Skeletal muscle cell (primary cell): ENCODE measurements at regions not wholly inside any gene's neighbourhood (a gene's known extent, or its start where the extent isn't known, plus 50 kb on each side); places are given as distances from the start of the nearest gene placed in this dataset.

ENCODE experiments used
- DNase-seq: peaks from one replicate; pipeline ENCODE4 v3.0.0-alpha.2; 2010; ENCODE audit warnings: low read depth
- H3K4me3 ChIP-seq: 2 replicates; pipeline ENCODE4 v1.5.1; 2011; ENCODE audit warnings: low read depth, mild to moderate bottlenecking, control low read depth, low read length, moderate library complexity

DNA sequence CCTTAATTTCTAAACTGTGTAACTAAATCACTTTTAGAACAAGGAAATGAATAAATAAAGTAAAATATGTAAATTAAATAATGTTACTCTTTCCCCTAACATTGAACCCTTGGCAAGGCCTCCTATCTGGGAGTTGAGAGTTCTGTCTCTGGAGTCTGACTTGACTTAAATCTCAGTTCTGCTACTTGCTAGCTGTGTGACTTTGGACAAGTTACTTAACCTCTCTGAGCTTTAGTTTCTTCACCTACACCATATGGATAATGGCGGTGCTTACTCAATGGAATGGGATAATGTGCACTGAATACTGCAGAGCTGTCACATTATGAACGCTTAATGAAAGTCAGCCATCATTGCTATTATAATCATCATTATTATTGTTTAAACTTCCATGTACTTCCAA lies 92.1 kb upstream of the SOD3 start:
- DNase-seq = no peak
- H3K4me3 ChIP-seq = no peak overlapping the region

DNA sequence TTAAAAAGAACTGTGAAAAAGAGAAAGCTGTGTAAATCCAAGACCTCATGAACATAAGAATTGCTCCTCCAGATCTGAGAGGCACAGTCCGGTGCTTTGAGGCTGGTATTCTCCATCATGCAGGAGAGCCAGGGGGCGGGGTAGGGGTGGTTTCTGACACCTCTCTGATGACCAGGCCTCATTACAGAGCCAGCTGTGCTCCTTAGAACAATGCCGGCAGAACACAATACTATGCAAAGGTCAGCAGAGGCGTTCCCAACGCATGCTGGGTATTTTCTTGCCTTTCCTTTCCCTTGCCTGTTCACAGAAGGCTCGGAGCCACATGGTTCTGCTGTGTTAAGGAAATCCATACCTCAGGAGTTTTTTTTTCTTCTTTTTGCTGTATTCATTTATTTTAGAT lies 91.2 kb upstream of the SOD3 start:
- no peak overlapping the region for H3K4me3 ChIP-seq
- no peak for DNase-seq

DNA sequence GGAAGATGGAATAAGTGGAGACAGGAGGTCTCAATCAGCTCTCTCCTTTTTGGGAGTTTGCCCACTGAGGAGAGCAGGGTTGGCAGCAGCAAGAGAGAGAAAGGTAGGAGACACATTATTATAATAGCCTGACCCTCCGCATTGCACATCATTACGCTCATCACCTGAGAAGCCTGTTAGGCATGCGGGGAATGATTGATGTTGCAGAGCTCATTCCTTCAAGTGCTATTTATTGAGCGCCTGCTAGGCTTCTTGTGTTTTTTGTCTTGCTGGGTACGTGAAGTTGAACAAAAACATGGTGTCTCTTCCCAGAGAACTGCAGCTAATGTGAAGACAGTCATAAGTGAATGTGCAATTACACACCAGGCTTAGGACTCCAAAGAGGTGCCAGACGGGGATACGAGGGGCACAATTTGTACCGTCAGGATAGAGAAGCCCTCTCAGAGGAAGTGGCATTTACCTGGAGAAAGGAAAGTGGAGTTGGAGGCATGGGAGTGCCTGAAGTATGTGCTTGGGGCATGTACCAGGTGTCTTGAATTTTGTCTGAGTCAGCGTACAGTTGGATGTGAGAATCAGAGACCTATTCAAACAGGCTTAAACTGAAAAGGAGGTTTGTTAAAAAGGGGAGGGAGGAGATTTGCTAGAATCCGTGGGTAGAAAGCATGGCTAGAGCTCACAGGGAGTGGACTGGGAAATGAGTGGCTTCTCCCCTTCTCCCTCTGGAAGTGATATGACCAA lies 90.2 kb upstream of the SOD3 start:
- H3K4me3 ChIP-seq = no peak overlapping the region
- DNase-seq = no peak

DNA sequence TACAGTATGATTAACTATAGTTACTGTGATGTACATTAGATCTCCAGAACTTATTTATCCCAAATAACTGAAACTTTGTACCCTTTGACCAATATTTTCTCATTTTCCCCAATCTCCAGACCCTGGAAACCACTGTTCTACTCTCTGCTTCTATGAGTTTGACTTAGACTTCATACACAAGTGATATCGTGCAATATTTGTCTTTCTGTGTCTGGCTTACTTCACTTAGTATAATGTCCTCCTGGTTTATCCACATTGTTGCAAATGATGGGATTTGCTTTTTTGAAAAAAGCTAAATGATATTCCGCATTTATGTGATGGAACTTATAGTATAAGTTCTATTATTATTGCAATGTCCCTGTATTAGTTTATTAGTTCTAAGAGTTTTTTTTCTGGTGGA lies 81.8 kb upstream of the SOD3 start:
- DNase-seq = no peak
- H3K4me3 ChIP-seq = no peak overlapping the region

DNA sequence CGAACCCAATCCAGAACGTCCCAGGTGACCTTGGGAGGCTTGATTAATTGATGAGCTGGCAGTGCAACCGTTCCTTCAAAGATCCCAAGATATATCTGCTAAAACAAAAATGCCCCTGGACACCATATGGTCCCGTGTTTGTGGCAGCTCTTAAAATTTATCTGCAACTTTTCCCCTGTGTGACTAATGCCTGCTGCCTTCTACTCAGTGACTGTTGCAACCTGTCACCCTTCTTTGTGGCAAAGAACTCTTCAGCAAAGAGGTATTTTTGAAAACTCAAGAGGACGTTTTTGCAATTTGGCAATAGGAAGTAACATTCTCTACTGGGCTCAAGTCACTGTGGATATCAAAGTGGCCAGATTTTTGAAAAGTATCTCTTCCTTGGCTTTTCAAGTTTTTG lies 75.8 kb upstream of the SOD3 start:
- no peak overlapping the region for H3K4me3 ChIP-seq
- DNase-seq = no peak

DNA sequence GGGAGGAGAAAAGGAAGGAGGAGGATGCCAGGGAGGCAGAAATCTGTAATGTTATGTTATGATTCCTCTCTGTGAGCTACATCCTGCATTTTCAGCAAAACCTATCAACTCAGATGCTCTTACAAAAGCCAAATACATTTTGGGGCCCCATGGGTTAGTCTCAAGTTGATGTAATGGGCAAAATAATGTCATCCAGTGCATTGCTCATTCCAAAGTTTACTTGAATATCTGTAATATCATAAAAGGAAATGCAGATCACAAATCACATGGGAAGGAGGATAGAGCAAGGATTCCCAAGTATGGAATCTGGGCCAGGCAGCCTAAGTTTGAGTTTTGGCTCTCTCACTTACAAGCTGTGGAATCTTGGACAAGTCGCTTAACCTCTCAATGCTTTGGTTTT lies 74.9 kb upstream of the SOD3 start:
- DNase-seq = no peak
- H3K4me3 ChIP-seq = no peak overlapping the region

DNA sequence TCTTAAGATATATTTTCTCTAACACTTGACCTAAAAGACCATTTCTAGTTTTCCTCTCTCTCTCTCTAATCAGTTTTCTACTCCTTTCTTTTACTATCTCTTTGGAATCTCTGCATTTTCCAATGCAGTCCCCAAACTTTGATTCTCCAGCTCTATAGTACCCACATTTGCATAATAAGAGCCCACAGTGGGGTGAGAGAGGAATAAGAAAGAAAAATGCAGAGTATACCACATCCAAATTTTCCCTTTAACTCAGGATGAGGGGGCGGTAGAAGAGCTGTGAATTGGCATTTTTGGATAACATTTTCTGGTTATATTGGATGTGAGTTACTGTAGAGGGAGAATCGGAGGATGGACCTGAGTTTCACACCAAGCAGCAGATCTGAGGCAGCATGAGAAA lies 74.4 kb upstream of the SOD3 start:
- no peak for DNase-seq
- no peak overlapping the region for H3K4me3 ChIP-seq

DNA sequence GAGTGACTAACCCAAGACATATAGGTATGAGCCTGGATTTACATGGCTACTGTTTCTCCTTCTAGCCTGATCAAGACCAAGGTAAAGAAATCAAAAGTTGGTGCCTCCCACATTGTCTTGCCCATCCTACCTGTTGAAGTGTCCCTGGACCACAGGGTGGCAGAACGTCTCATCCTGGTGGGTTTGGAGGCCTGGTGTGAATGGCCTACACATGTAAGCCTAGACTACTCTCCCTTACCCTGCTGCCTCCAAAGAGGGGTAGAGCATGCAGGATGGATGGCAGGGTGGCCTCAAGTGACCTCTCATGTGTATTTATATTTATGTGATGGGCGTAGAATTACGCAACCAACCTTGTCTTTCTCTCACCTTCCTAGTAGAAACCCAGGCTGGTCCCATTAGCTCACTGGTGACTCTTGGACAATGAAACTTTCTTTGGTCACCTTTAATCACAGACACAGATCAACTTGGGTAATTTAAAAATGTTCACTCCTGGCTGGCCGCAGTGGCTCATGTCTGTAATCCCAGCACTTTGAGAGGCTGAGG lies 73.3 kb upstream of the SOD3 start:
- DNase-seq = no peak
- no peak overlapping the region for H3K4me3 ChIP-seq

DNA sequence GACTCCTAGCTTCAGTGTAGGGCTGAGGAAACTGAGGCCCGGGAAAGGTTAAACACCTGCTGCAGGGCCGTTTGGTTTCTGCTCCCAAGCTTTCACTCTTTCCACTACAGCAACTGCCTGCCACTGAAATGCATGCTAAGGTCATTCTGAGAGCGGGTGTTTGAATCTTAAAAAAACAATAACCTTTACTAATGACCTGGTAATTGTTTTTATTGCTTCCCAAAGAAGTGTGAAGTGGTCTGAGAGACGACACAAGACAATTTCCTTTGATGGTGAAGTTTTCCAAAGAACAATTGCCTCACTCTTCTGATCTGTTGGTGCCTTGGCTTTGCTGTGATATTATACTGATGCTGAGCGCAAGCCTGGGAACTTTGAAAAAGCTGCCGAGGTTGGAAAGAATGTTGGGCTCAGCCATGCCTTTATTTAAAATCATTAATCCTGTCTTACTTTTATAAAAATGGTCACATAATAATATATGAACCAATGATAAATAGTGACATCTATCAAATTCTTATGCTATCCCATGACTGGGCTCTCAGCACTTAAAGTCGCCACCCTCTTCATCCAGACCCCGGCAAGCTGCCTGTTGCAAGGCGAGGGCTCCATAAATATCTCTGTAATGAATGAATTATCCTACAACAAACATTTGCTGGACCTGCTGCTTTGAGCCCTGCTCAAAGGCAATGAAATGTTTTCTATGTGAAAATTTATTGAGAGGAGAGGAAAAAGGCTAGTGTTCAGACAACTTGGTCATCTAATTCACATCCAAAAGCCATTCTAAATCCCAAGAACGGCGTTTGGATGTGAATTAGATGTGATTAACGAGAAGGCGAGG lies 67.8 kb upstream of the SOD3 start:
- no peak overlapping the region for H3K4me3 ChIP-seq
- DNase-seq = no peak

DNA sequence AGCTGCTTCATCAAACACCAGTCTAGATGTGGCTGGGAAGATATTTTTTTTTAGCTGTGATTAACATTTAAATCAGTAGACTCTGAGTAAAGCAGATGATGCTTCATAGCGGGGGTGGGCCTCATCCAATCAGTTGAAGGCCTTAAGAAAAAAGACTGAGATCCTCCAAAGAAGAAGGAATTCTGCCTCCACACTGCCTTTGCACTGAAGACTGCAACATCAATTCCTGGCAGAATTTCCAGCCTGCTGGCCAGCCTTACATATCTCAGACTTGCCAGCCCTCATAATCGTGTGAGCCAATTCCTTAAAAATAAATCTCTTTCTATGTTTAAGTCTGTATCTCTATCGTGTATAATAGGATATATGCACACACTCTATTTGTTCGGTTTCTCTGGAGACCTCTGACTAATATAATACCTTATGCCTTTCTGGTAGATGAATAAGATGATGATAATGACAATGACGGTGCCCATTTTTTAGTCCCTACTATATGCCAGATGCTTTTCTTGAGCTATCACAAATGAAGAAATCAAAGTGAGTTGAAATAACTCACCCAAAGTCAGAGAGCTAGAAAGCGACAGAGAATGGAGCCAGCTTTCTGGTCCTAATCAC lies 66.1 kb upstream of the SOD3 start:
- no peak overlapping the region for H3K4me3 ChIP-seq
- DNase-seq = no peak

DNA sequence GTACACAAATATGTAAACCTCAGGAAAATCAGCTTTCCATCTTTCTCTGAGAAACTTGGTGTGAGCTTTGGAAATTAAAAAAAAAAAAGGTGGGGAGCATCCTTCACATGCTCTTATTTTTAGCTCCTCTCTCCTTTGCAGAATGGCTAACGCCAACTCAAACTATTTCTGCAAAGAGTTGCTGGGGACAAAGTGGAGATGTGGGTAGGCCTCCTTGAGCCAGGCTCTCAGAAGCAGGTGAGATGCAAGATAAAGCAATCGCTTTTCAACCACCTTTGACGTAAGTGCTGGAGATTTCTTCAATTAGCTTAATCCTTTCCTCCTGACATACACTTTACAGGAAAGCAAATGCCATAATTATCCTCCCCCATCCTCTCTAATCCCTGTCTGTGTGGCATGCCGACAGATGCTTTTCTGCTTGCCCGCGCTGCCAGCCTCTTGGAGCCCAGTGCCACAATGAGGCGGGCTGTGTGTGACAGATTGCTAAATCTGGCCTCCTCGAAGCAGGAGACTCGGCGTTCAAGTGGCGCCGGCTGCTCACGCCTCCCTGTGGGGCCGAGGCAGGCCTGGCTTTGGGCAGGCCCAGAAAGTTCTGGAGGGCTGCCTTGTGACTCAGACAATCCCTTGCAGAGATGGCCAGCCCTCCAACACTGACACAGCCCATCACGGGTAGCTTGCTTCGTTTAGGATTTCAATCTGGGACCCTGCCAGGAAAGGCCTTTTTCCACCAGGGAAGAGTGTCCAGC lies 64.9 kb upstream of the SOD3 start:
- DNase-seq = no peak
- no peak overlapping the region for H3K4me3 ChIP-seq

DNA sequence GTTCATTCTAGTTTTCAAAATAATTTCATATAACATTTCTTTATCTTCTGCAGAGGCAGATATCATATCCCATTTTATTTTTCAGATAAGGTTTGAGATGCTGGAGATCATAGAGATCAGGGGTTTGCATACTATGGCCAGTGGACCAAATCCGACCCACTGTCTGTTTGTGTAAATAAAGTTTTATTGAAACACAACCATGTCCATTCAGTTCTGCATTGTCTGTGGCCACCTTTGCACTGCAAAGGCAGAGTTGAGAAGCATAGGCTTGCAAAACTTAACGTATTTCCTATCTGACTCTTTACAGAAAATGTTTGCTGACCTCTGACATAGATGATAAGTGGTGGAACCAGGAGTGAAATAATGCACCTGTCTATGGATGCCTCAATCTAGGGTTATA lies 63.9 kb upstream of the SOD3 start:
- H3K4me3 ChIP-seq = no peak overlapping the region
- DNase-seq = no peak

DNA sequence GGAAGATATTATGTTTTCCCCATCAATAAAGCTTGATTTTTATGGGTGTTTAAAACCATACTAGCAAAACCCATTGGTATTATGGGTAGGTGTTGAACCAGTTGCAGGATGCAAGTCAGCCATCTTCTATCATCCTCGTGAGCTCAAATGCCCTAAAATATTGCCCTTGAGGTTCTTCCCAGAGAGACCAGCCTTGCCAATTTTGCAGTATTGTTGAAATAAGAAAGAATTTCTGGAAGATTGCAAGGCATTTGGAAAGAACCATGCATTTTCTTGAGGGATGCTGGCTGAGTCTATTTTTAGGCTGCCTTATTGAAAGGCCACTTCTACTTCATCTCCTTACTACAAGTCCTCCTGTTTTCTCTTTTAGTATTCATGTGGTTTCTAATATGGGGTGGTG lies 60.9 kb upstream of the SOD3 start:
- DNase-seq = no peak
- no peak overlapping the region for H3K4me3 ChIP-seq

DNA sequence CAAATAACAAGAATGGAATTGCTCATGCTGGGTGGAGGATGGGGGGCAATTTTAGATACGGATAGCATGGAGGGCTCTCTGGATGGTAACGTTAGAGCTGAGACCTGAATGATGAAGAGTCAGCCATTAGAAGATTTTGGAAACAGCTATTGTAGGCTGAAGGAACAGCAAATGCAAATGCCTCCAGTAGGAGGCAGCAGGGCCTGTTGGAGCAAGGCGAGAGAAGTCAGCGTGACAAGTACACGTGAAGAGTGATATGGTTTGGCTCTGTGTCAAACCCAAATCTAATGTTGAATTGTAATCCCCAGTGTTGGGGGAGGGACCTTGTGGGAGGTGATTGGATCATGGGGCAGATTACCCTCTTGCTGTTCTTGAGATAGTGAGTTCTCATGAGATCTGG lies 59.3 kb upstream of the SOD3 start:
- no peak for DNase-seq
- no peak overlapping the region for H3K4me3 ChIP-seq

DNA sequence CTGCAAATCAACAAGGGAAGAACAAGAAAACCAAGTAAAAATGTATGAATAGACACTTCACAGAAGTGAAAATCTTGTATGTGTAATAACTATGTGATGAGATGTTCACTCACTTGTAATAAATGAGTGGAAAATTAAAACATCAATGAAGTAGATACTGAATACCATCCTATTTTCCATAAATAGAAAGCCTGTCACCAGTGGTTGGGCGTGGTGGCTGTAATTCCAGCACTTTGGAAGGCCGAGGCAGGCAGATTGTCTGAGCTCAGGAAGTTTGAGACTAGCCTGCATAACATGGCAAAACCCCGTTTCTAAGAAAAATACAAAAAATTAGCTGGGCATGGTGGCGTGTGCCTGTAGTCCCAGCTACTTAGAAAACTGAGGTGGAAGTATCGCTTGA lies 53.5 kb upstream of the SOD3 start:
- no peak overlapping the region for H3K4me3 ChIP-seq
- no peak for DNase-seq

DNA sequence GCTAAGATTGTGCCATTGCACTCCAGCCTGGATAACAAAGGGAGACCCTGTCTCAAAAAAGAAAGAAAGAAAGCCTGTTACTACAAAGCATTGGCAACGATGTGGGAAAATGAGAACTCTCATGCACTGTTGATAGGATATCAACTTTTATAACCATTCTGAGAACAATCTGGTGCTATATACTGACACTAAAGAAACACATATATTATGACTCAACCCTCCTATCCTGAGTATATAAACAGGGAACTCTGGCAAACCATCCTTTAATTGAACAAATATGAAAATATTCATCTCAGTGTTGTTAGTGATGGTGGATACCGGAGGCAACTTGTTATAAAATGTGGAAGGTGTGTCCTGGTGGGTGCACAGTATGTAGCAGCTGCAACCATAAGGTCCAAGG lies 53.0 kb upstream of the SOD3 start:
- no peak overlapping the region for H3K4me3 ChIP-seq
- no peak for DNase-seq

DNA sequence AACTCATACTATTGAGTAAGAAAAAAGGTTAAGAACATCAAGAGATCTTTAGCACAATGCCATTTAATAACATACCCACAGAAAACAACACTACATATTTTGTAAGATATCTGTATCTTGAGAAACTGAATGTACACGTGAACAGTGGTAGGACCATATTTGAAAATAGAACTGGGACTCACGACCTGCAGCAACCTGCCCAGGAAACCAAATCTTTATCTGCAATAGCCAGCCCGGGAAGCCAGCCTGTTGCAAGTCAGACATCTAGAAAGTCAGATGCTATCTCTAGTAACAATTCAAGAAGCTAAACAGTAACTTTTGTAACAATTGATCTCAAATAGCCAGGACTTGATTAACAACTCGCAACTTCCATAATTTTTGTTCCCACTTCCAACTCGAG lies 52.6 kb upstream of the SOD3 start:
- DNase-seq = no peak
- H3K4me3 ChIP-seq = no peak overlapping the region

DNA sequence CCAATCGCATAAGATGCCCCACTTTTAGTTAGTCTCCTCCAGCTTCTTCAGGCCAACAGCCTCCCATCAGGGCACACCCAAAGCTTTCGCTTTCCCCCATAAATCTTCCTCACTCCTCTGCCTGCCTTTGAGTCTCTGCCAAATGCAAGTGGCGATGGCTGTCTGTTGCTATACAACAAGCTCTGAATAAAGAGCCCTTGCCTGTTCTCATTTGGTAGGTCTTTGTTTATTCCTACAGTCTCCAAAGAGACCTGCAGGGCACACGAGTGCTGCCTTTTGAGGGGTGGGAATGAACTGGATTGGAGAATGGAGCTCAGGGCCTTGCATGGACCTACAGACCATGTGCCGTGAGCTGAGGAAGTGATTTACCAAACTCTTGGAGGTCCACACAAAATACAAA lies 52.2 kb upstream of the SOD3 start:
- H3K4me3 ChIP-seq = no peak overlapping the region
- DNase-seq = no peak

DNA sequence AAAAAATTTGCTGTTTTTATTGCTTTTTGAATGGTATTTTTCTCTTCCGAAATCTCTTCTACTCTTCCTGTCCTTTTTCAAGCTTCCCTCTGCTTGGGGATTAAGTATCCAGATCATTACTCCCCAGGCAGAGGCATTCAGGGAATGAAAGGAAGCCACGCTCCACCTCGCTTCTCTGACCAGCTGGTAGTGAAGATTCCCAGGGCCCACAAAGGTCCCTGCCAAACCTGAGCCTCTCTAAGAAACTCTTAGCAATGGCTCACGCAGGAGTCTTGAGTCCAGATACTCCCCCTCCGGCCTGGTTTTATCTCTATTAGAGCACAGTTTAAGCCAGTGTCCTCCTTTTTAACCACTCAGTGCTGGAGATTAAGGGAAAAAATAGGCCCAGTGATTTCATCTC lies 51.4 kb upstream of the SOD3 start:
- no peak for DNase-seq
- H3K4me3 ChIP-seq = no peak overlapping the region
